ENCODE measurements at regions not wholly inside any gene's neighbourhood (a gene's known extent, or its start where the extent isn't known, plus 50 kb on each side); places are given as distances from the start of the nearest gene placed in this dataset.
"Not testable (repeated sequence)": the region's sequence is repeated elsewhere in the genome, so short reads cannot be mapped to it uniquely, and the experiment has no call there.

- no peak for DNase-seq
Measured at GRCh38 chr3:159482994-159483367, 505.7 kb upstream of the IL12A start.

- no peak for DNase-seq
Measured at GRCh38 chr3:159486580-159486979, 502.1 kb upstream of the IL12A start.

- no peak for DNase-seq
Measured at GRCh38 chr3:159487304-159487703, 501.3 kb upstream of the IL12A start.

- DNase-seq: no peak
Measured at GRCh38 chr3:159488602-159489001, 500.0 kb upstream of the IL12A start.

GRCh38 chr3:159497361-159497760 is 491.3 kb upstream of the IL12A start:
- DNase-seq: no peak

GRCh38 chr3:159499031-159499793 is 489.4 kb upstream of the IL12A start:
- peak; percentile 18 for DNase-seq

GRCh38 chr3:159501029-159501428 is 487.6 kb upstream of the IL12A start:
- no peak for DNase-seq

- no peak for DNase-seq
Measured at GRCh38 chr3:159502986-159503385, 485.6 kb upstream of the IL12A start.

GRCh38 chr3:159510988-159511387 is 477.6 kb upstream of the IL12A start:
- DNase-seq: not testable (repeated sequence)

- no peak for DNase-seq
Measured at GRCh38 chr3:159513444-159513843, 475.2 kb upstream of the IL12A start.

GRCh38 chr3:159513867-159514380 is 474.7 kb upstream of the IL12A start:
- DNase-seq: no peak

- DNase-seq: no peak
Measured at GRCh38 chr3:159517105-159517504, 471.5 kb upstream of the IL12A start.

GRCh38 chr3:159520638-159521037 is 468.0 kb upstream of the IL12A start:
- DNase-seq: no peak

- DNase-seq: no peak
Measured at GRCh38 chr3:159522276-159522675, 466.4 kb upstream of the IL12A start.

- DNase-seq: no peak
Measured at GRCh38 chr3:159528251-159528895, 460.3 kb upstream of the IL12A start.

- DNase-seq: no peak
Measured at GRCh38 chr3:159532577-159532976, 456.1 kb upstream of the IL12A start.

GRCh38 chr3:159534496-159534895 is 454.1 kb upstream of the IL12A start:
- DNase-seq: no peak

GRCh38 chr3:159536876-159537275 is 451.8 kb upstream of the IL12A start:
- peak; percentile 77 for DNase-seq

GRCh38 chr3:159538507-159538906 is 450.1 kb upstream of the IL12A start:
- DNase-seq: no peak

GRCh38 chr3:159540882-159541495 is 447.6 kb upstream of the IL12A start:
- DNase-seq: no peak

- DNase-seq: no peak
Measured at GRCh38 chr3:159548675-159549335, 439.8 kb upstream of the IL12A start.

- DNase-seq: no peak
Measured at GRCh38 chr3:159555205-159555604, 433.4 kb upstream of the IL12A start.

GRCh38 chr3:159559771-159560170 is 428.9 kb upstream of the IL12A start:
- peak; percentile 21 for DNase-seq
